H1 (cell line): ENCODE measurements at regions not wholly inside any gene's neighbourhood (a gene's known extent, or its start where the extent isn't known, plus 50 kb on each side); places are given as distances from the start of the nearest gene placed in this dataset.
"Not testable (repeated sequence)": the region's sequence is repeated elsewhere in the genome, so short reads cannot be mapped to it uniquely, and the experiment has no call there.

Experiments
- CTCF ChIA-PET: fragments of 300-600 bp; sonication (Branson Sonifier 250); formaldehyde crosslinking; loops from one replicate; lab custom pipeline; 2021; ENCODE audit not compliant: partially characterized antibody; lab: Charles Lee
- POLR2A ChIA-PET: fragments of 300-600 bp; sonication (Branson Sonifier 250); formaldehyde crosslinking; loops from one replicate; lab custom pipeline; 2021; ENCODE audit warnings: inconsistent platforms; ENCODE audit not compliant: partially characterized antibody; lab: Charles Lee
- DNase-seq, 2 experiments: peaks; one replicate each; pipeline versions ENCODE4 v3.0.0 to v3.0.0-alpha.2; 2010 to 2022; ENCODE audit warnings: low spot score in 2 of 2, low read depth in 1 of 2, mixed read lengths in 1 of 2
- FAIRE-seq: peaks from 2 replicates; lab custom pipeline; 2011; peaks lifted over from hg19 to GRCh38; lab: Jason Lieb, UNC
- H2AFZ ChIP-seq: 2 replicates; pipeline ENCODE4 v1.8.1; 2012; ENCODE audit warnings: low read length, inconsistent platforms
- H2AK5ac ChIP-seq: 2 replicates; pipeline ENCODE4 v1.6.1; 2013; ENCODE audit warnings: low read depth, low read length
- H2BK120ac ChIP-seq: replicated peaks from 2 replicates; pipeline ENCODE3; 2013; ENCODE audit warnings: low read depth, low read length, inconsistent platforms
- H2BK12ac ChIP-seq: 2 replicates; pipeline ENCODE4 v1.6.1; 2013; ENCODE audit warnings: low read depth, low read length
- H2BK15ac ChIP-seq: 2 replicates; pipeline ENCODE4 v1.6.1; 2013; ENCODE audit warnings: low read length
- H2BK20ac ChIP-seq: 2 replicates; pipeline ENCODE4 v1.6.1; 2013; ENCODE audit warnings: low read length
- H2BK5ac ChIP-seq: 2 replicates; pipeline ENCODE4 v1.6.1; 2013; ENCODE audit warnings: low read depth, low read length
- H3K14ac ChIP-seq: 2 replicates; pipeline ENCODE4 v1.6.1; 2013; ENCODE audit warnings: inconsistent platforms; ENCODE audit not compliant: insufficient read length
- H3K18ac ChIP-seq: 2 replicates; pipeline ENCODE4 v1.6.1; 2013; ENCODE audit warnings: low read length; ENCODE audit errors: extremely low read depth
- H3K23ac ChIP-seq: 2 replicates; pipeline ENCODE4 v1.6.1; 2013; ENCODE audit warnings: inconsistent platforms; ENCODE audit not compliant: insufficient read length
- H3K23me2 ChIP-seq: 2 replicates; pipeline ENCODE4 v1.6.1; 2013; ENCODE audit warnings: low read depth, low read length
- H3K27ac ChIP-seq: 2 replicates; pipeline ENCODE4 v1.6.1; 2011; ENCODE audit warnings: low read depth, low read length, inconsistent platforms
- H3K27me3 ChIP-seq, 4 experiments: replicated peaks in 1 of 4; 1 replicate in 1 of 4; 2 replicates in 3 of 4; pipeline versions ENCODE4 v1.6.1 to v1.8.1; 2011 to 2013; ENCODE audit warnings: low read length in 3 of 4, mild to moderate bottlenecking in 3 of 4, inconsistent platforms in 2 of 4, mixed read lengths in 2 of 4, moderate library complexity in 1 of 4; ENCODE audit not compliant: control insufficient read depth in 3 of 4, insufficient read depth in 3 of 4; ENCODE audit errors: extremely low read depth in 1 of 4
- H3K36me3 ChIP-seq, 4 experiments: 2 replicates each; pipeline versions ENCODE4 v1.6.1 to v1.8.1; 2011 to 2013; ENCODE audit warnings: mild to moderate bottlenecking in 4 of 4, low read length in 3 of 4, moderate library complexity in 2 of 4, control low read depth in 1 of 4, inconsistent platforms in 1 of 4; ENCODE audit not compliant: insufficient read depth in 4 of 4, control insufficient read depth in 2 of 4
- H3K4ac ChIP-seq: replicated peaks from 2 replicates; pipeline ENCODE3; 2013; ENCODE audit warnings: low read length, low read depth, mixed read lengths, inconsistent platforms; ENCODE audit not compliant: insufficient read length
- H3K4me1 ChIP-seq, 4 experiments: replicated peaks in 1 of 4; 1 replicate in 1 of 4; 2 replicates in 3 of 4; pipeline versions ENCODE4 v1.6.1 to v1.8.1; 2011 to 2013; ENCODE audit warnings: low read length in 3 of 4, inconsistent platforms in 2 of 4, mixed read lengths in 1 of 4; ENCODE audit not compliant: insufficient read depth in 4 of 4, control insufficient read depth in 3 of 4
- H3K4me2 ChIP-seq, 2 experiments: 2 replicates each; pipeline versions ENCODE4 v1.6.1 to v1.8.1; 2011 to 2013; ENCODE audit warnings: low read depth in 2 of 2, low read length in 2 of 2, control low read depth in 1 of 2, inconsistent platforms in 1 of 2, mild to moderate bottlenecking in 1 of 2; ENCODE audit not compliant: insufficient read depth in 1 of 2
- H3K4me3 ChIP-seq, 4 experiments: fragments of 200-600, 300-600 bp in 1 of 4; sonication (generic), shearing (Covaris generic), sonication (Bioruptor Twin) in 1 of 4; 2 replicates each; pipeline versions ENCODE4 v1.5.1 to v1.8.1; 2011 to 2016; ENCODE audit warnings: low read length in 4 of 4, low read depth in 3 of 4, control low read depth in 2 of 4, inconsistent platforms in 2 of 4, mild to moderate bottlenecking in 2 of 4, mixed read lengths in 1 of 4, moderate library complexity in 1 of 4; ENCODE audit not compliant: insufficient read depth in 2 of 4; ENCODE audit errors: extremely low read depth in 1 of 4
- H3K56ac ChIP-seq: replicated peaks from 2 replicates; pipeline ENCODE3; 2013; ENCODE audit warnings: low read depth, mild to moderate bottlenecking, mixed read lengths, low read length, inconsistent platforms; ENCODE audit not compliant: insufficient read length
- H3K79me1 ChIP-seq: 2 replicates; pipeline ENCODE4 v1.6.1; 2013; ENCODE audit warnings: low read depth, low read length, control low read depth
- H3K79me2 ChIP-seq, 2 experiments: 2 replicates each; pipeline versions ENCODE4 v1.6.1 to v1.8.1; 2012 to 2013; ENCODE audit warnings: low read length in 2 of 2, mild to moderate bottlenecking in 2 of 2, inconsistent platforms in 1 of 2; ENCODE audit not compliant: insufficient read depth in 2 of 2, control insufficient read depth in 1 of 2
- H3K9ac ChIP-seq, 4 experiments: replicated peaks in 1 of 4; 1 replicate in 1 of 4; 2 replicates in 3 of 4; pipeline versions ENCODE4 v1.6.1 to v1.8.1; 2011 to 2013; ENCODE audit warnings: low read depth in 3 of 4, low read length in 3 of 4, control low read depth in 2 of 4, mild to moderate bottlenecking in 2 of 4, moderate library complexity in 2 of 4, inconsistent platforms in 1 of 4; ENCODE audit errors: extremely low read depth in 1 of 4
- H3K9me3 ChIP-seq, 2 experiments: 2 replicates each; pipeline versions ENCODE4 v1.6.1 to v1.8.1; 2012 to 2013; ENCODE audit warnings: mild to moderate bottlenecking in 2 of 2, moderate library complexity in 2 of 2, control low read depth in 1 of 2, inconsistent platforms in 1 of 2, low read depth in 1 of 2, low read length in 1 of 2, mixed read lengths in 1 of 2; ENCODE audit not compliant: insufficient read depth in 2 of 2
- H4K20me1 ChIP-seq, 2 experiments: replicated peaks in 1 of 2; 2 replicates each; pipeline versions ENCODE3 to v1.8.1; 2011 to 2013; ENCODE audit warnings: inconsistent platforms in 2 of 2, low read length in 2 of 2, mild to moderate bottlenecking in 1 of 2; ENCODE audit not compliant: insufficient read depth in 2 of 2, control insufficient read depth in 1 of 2
- H4K5ac ChIP-seq: 2 replicates; pipeline ENCODE4 v1.6.1; 2013; ENCODE audit warnings: low read length, low read depth, mixed read lengths, inconsistent platforms; ENCODE audit not compliant: insufficient read length
- H4K8ac ChIP-seq: 2 replicates; pipeline ENCODE4 v1.8.0; 2013; ENCODE audit warnings: mild to moderate bottlenecking, moderate library complexity, low read length, inconsistent platforms; ENCODE audit not compliant: insufficient read depth; ENCODE audit errors: extremely low read depth
- H4K91ac ChIP-seq: replicated peaks from 2 replicates; pipeline ENCODE3; 2013; ENCODE audit warnings: low read length, mixed read lengths, inconsistent platforms; ENCODE audit not compliant: insufficient read length
- WGBS, 2 experiments: shearing (Covaris generic) in 1 of 2; methylation state at CpG; one replicate each; pipeline versions ENCODE4 v1.1.6 to v1.1.7; 2013 to 2015; ENCODE audit warnings: low lambda C conversion rate in 2 of 2, mixed read lengths in 2 of 2, inconsistent platforms in 1 of 2, low coverage in 1 of 2, missing lambda C conversion rate in 1 of 2; ENCODE audit not compliant: insufficient replicate concordance in 2 of 2, insufficient coverage in 1 of 2, insufficient read length in 1 of 2; ENCODE audit errors: extremely low coverage in 1 of 2, missing lambda C conversion rate in 1 of 2; 5-methylcytosine and 5-hydroxymethylcytosine counted together

DNA sequence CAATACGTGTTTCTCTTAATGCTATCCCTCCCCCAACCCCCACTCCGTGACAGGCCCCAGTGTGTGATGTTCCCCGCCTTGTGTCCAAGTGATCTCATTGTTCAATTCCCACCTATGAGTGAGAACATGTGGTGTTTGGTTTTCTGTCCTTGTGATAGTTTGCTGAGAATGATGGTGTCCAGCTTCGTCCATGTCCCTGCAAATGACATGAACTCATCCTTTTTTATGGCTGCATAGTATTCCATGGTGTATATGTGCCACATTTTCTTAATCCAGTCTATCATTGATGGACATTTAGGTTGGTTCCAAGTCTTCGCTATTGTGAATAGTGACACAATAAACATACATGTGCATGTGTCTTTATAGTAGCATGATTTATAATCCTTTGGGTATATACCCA lies 52.5 kb downstream of the KIAA0408 start:
- FAIRE-seq, H3K9ac ChIP-seq, H4K8ac ChIP-seq, H3K36me3 ChIP-seq, H3K27ac ChIP-seq, H3K79me1 ChIP-seq, H3K23me2 ChIP-seq, H2BK5ac ChIP-seq, H3K27me3 ChIP-seq, H2BK12ac ChIP-seq, H3K4me3 ChIP-seq, H2BK15ac ChIP-seq, CTCF ChIA-PET, H3K9me3 ChIP-seq, H2BK120ac ChIP-seq, H4K20me1 ChIP-seq, H3K79me2 ChIP-seq, H3K18ac ChIP-seq, DNase-seq, POLR2A ChIA-PET, H3K4me2 ChIP-seq, H4K5ac ChIP-seq, H2AK5ac ChIP-seq, H4K91ac ChIP-seq, H2BK20ac ChIP-seq, H3K4ac ChIP-seq, H2AFZ ChIP-seq, H3K4me1 ChIP-seq, H3K56ac ChIP-seq, H3K23ac ChIP-seq, H3K14ac ChIP-seq: not testable (repeated sequence)
- 92% methylated on average over 5 of the region's 5 CpGs; no CpG with 5 or more reads in 1 of the 2 experiments for WGBS, 2 experiments
